Islet of Langerhans (tissue), 1 donor: ENCODE measurements at regions not wholly inside any gene's neighbourhood (a gene's known extent, or its start where the extent isn't known, plus 50 kb on each side); places are given as distances from the start of the nearest gene placed in this dataset.

ENCODE experiments used
- FAIRE-seq: peaks from one replicate; lab custom pipeline; 2011; peaks lifted over from hg19 to GRCh38; lab: Jason Lieb, UNC

DNA sequence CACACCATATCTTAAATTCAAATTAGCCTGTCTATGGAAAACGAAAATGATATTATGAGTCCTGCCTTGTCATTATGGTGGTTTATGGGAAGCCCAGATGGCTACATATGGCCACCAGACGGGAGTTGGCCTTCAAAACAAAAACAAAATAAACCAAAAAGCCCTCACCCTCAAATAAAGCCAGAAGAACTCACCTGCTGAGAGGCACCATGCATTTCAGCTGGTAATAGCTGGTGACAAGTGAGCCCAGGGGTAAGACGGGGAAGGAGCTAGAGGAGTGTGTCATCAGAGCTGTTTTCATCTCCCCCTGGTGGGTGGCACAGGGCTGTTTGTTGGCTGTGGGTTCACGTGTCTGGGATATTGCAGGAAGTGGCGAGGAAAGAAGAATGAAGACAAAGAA lies 152.9 kb downstream of the EFNB2 start:
- no peak for FAIRE-seq

- no peak for FAIRE-seq
These were observed 154.4 kb downstream of the EFNB2 start for GRCh38 chr13:106381091-106381490.

GRCh38 chr13:106377931-106378662 lies 157.4 kb downstream of the EFNB2 start:
- no peak for FAIRE-seq

DNA sequence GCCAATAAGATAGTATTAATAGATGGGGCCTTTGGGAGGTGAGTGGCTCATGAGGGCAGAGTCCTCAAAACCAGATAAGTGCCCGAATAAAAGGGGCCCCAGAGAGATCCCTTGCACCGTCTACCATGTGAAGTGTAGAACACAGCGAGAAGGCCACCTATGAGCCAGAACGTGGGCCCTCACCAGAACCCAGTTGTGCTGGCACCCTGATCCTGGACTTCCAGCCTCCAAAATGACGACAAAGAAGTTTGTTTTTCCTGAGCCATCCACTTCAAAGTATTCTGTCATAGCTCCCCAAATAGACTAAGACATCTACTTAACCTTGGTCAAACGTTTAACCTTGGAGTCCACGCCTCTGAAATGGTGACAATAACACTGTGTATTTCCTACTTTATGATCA lies 158.1 kb downstream of the EFNB2 start:
- FAIRE-seq, result no peak

- no peak for FAIRE-seq
These were observed 158.9 kb downstream of the EFNB2 start for GRCh38 chr13:106376401-106377112.

DNA sequence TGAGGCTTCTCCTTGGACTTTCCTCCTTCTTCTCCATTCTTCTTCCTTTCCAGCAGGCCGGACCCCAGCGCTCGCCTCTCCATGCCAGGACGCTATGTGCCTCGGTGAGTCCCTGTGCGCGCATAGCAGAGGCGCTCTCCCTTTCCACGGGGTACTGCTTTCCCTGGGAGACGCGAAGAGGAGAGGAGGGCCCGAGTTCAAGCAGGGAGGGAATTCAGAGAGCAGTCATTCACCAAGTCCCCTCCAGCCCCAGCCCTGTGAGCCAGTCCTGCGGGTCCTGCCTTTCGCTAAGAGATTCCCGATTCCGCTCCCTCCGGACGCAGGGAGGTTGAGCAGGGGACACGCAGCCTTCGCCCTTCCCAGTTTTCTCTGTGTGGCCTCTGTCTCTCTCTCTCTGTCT lies 160.4 kb downstream of the EFNB2 start:
- FAIRE-seq, result no peak

DNA sequence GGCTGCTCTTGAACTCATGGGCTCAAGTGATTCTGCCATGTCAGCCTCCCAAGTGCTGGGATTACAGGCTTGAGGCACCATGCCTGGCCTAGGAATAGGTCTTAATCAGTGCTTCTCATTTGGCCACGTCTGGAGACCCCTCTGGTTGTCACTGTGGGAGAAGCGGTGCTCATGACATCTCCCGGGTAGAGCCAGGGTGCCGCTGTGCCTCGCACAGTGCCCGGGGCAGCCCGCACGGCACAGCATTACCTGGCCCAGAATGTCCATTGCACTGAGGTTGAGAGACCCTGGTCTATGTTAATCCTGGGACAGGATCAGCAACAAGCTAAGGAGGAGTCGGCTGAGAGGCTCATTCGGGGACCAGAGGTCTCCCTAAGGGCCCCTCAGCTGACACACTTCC lies 160.8 kb downstream of the EFNB2 start:
- FAIRE-seq, result no peak

DNA sequence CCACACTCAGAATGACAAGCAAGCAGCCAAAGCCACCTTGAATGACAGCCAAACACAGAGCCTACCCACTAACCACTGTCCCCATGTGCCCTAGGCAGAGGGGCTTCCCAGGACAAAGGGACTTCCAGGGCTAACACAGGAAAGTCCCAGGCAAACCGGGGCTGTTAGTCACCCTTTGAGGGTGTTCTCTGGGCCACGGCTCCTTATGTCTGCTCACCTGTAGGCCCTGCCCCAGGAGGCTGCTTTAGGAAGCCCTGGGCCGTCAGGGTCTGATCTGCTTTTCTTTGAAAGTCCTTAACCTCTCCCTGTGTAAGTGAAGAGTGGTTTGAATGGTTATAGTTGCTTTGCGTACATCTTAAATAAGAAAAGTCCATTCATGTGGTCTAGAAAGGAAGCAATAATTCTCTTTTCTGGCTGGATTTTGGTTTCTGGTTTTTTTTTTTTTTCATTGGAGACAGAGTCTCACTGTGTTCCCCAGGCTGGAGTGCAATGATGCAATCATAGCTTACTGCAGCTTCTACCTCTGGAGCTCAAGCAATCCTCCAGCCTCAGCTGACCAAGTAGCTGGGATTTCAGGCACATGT lies 161.4 kb downstream of the EFNB2 start:
- FAIRE-seq, result no peak

- no peak for FAIRE-seq
These were observed 162.0 kb downstream of the EFNB2 start for GRCh38 chr13:106373304-106373988.

DNA sequence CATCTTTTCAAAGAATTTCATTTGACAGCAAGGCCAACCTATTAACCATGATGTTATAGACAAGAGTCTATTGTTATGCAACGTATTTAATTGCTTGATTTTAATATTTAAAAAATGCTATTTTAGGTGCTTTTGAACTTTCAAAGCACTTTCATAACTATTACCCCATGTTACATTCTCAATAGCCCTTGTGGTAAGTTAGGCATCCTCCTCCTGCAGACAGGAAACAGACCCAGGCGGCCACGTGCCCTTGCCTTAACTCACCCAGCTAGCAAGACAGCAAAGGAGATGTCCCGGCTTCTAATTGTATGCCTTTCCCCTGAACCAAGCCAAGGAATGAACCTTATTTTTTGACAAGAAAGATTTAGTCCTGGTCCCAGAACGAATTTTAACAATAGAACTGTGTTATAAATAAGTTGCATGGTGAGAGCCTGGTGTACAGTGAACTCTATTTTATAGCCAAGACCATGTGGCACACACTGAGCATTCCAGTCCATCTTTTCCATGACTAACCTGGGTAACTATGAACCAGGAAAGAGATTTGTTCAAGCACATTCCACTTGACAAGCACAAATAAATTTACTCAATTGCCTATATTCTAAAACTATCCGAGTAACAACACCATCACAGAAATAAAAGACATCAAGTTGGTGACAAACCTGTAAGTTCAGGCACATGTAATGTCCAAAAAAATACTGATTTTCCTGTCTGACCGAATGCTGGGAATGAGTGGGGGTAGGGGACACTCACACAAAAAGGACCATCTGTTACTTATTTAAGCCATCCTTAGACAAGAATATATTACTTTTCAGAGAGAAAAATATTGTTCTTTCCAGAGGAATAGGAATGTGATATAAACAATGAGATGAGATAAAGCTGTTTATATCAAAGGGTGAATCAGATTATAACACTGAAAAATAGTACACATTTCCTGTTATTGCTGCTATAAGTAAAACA lies 163.0 kb downstream of the EFNB2 start:
- FAIRE-seq, result no peak

GRCh38 chr13:106371024-106371423 lies 164.4 kb downstream of the EFNB2 start:
- no peak for FAIRE-seq

GRCh38 chr13:106369858-106370257 lies 165.6 kb downstream of the EFNB2 start:
- no peak for FAIRE-seq

GRCh38 chr13:106369091-106369490 lies 166.4 kb downstream of the EFNB2 start:
- FAIRE-seq, result no peak

- no peak for FAIRE-seq
These were observed 168.0 kb downstream of the EFNB2 start for GRCh38 chr13:106367361-106367971.

DNA sequence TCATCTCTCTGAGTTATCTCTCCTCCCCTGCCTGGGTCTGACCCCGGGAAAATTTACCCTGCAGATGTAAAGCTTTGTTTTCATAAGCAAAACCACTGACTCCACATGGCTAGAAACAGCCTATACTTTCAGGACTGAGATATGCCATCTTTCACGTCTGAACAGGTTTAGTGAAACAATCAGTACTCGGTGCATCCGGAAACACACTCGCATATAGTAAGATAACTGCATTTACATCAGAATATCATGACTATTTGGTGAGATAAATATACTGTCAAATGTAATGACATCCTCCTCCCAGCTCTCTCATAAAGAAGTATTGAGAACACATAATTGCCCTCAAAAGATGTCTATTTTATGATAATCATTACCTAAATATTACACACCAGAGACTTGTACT lies 172.8 kb downstream of the EFNB2 start:
- no peak for FAIRE-seq

- FAIRE-seq, result no peak
These were observed 173.8 kb downstream of the EFNB2 start for GRCh38 chr13:106361621-106362020.

DNA sequence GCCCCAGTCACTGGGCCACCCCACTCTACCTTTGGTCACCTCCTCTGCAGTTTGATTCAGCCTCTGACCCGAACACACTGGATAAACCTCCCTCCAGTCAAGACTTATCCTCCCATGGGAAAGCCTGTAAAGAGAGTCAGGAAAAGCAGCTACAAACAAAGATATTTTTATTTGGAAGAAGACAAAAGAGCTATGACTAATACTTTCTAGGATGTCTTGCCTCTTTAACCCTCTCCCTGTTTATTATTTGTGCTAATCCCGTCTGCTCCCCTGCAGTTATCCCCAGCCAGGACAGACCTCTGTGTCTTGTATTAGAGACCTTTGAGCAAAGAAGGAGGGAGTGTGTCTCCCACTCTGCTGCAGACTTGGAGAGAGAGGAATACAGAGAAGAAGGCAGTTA lies 178.3 kb downstream of the EFNB2 start:
- no peak for FAIRE-seq

GRCh38 chr13:106355866-106356265 lies 179.6 kb downstream of the EFNB2 start:
- no peak for FAIRE-seq

DNA sequence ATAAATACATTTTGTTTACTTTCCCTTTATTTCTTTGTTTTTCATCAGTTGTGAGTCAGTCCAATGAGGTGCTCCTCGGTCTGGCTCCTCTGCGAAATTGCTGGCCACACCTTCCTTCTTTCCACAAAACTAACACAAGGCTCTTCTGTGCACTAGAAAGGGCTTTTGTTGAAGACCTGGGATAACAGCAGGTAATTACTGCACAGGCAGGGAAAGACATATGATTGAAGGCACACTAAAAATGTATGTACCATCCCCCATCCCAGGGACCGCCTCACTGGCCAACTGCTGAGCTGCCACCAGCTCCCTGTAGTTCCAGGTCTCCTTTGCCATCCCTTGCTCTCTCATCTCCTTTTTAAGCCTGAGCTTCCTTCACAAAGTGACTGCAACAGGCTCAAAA lies 180.5 kb downstream of the EFNB2 start:
- FAIRE-seq, result no peak

DNA sequence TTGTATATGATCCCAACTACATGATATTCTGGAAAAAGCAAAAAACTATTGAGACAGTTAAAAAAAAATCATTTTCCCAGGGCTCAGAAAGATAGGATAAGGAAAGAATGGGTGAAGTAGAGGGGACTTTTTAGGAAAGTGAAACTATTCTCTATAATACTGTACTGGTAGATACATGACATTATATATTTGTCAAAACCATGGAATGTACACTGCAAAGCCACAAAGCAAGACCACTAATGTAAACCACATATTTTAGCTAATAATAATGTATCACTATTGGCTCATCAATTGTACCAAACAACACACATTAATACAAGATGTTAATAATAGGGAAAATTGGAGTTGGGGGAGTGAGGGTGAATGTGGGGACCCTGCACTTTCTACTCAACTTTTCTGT lies 182.6 kb downstream of the EFNB2 start:
- FAIRE-seq, result no peak

DNA sequence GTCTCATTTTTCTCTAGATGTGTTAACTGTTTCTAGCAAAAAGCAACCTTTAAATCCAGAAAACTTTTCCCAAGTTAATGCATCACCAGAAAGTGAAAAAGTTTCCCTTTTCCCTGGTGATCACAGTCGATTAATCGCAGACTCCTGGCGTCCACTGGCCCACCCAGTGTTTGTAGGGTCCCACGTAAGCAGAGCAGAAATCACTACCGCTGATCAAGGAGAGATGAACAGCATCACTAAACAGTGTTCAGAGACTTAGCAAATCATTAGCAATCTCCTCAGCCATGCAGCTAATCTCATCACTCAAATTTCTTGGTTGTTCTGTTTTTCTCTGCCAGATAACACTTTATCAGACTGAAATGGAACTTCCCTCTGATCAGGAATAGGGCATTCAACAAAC lies 184.2 kb downstream of the EFNB2 start:
- FAIRE-seq, result no peak
